H9 (cell line): ENCODE measurements at regions not wholly inside any gene's neighbourhood (a gene's known extent, or its start where the extent isn't known, plus 50 kb on each side); places are given as distances from the start of the nearest gene placed in this dataset.

ENCODE experiments used
- DNase-seq: peaks from one replicate; pipeline ENCODE4 v3.0.0-alpha.2; 2017
- H2AFZ ChIP-seq: one replicate; pipeline ENCODE4 v1.6.1; 2013; ENCODE audit warnings: mild to moderate bottlenecking, low read length, control low read depth, moderate library complexity
- H2AK5ac ChIP-seq: 2 replicates; pipeline ENCODE4 v1.6.1; 2013; ENCODE audit warnings: low read length, control low read depth, mixed read lengths; ENCODE audit not compliant: insufficient read length
- H2BK120ac ChIP-seq: one replicate; pipeline ENCODE4 v1.6.1; 2013; ENCODE audit warnings: low read depth, mild to moderate bottlenecking, low read length, control low read depth, inconsistent platforms; ENCODE audit not compliant: poor library complexity, severe bottlenecking
- H2BK12ac ChIP-seq: 2 replicates; pipeline ENCODE4 v1.6.1; 2013; ENCODE audit warnings: low read length, control low read depth, mixed read lengths, low read depth; ENCODE audit not compliant: insufficient read length
- H2BK15ac ChIP-seq: 2 replicates; pipeline ENCODE4 v1.6.1; 2013; ENCODE audit warnings: low read depth, low read length, control low read depth
- H2BK20ac ChIP-seq: one replicate; pipeline ENCODE4 v1.6.1; 2013; ENCODE audit warnings: low read depth, mild to moderate bottlenecking, low read length, control low read depth, inconsistent platforms; ENCODE audit not compliant: poor library complexity, severe bottlenecking
- H2BK5ac ChIP-seq: 2 replicates; pipeline ENCODE4 v1.6.1; 2013; ENCODE audit warnings: low read length, control low read depth, mixed read lengths; ENCODE audit not compliant: insufficient read length
- H3K14ac ChIP-seq: 2 replicates; pipeline ENCODE4 v1.6.1; 2013; ENCODE audit warnings: low read length, control low read depth; ENCODE audit not compliant: insufficient read depth
- H3K18ac ChIP-seq: 2 replicates; pipeline ENCODE4 v1.6.1; 2013; ENCODE audit warnings: low read depth, mild to moderate bottlenecking, mixed read lengths, low read length, control low read depth; ENCODE audit not compliant: insufficient read length
- H3K23ac ChIP-seq: 2 replicates; pipeline ENCODE4 v1.6.1; 2013; ENCODE audit warnings: low read length, control low read depth, mixed read lengths, low read depth; ENCODE audit not compliant: insufficient read length
- H3K23me2 ChIP-seq: 2 replicates; pipeline ENCODE4 v1.6.1; 2013; ENCODE audit warnings: low read depth, mild to moderate bottlenecking, mixed read lengths, low read length, control low read depth; ENCODE audit not compliant: insufficient read length, poor library complexity, severe bottlenecking
- H3K27ac ChIP-seq: 2 replicates; pipeline ENCODE4 v1.5.1; 2013; ENCODE audit warnings: low read length, control low read depth, mixed read lengths, low read depth; ENCODE audit not compliant: insufficient read length
- H3K27me3 ChIP-seq: 2 replicates; pipeline ENCODE4 v1.6.1; 2013; ENCODE audit warnings: low read length, control low read depth, inconsistent platforms; ENCODE audit not compliant: insufficient read depth
- H3K4ac ChIP-seq: 2 replicates; pipeline ENCODE4 v1.6.1; 2013; ENCODE audit warnings: low read depth, mild to moderate bottlenecking, control low read depth, inconsistent platforms, low read length, moderate library complexity
- H3K4me1 ChIP-seq: 2 replicates; pipeline ENCODE4 v1.6.1; 2013; ENCODE audit warnings: low read length, control low read depth, inconsistent platforms; ENCODE audit not compliant: insufficient read depth
- H3K4me2 ChIP-seq: 2 replicates; pipeline ENCODE4 v1.6.1; 2013; ENCODE audit warnings: low read length, control low read depth, mixed read lengths; ENCODE audit not compliant: insufficient read length, insufficient read depth
- H3K56ac ChIP-seq: 2 replicates; pipeline ENCODE4 v1.6.1; 2013; ENCODE audit warnings: low read depth, mild to moderate bottlenecking, mixed read lengths, low read length, control low read depth; ENCODE audit not compliant: insufficient read length
- H3K79me1 ChIP-seq: 2 replicates; pipeline ENCODE4 v1.6.1; 2013; ENCODE audit warnings: low read depth, mild to moderate bottlenecking, moderate library complexity, low read length, control low read depth, inconsistent platforms; ENCODE audit not compliant: insufficient read depth, poor library complexity, severe bottlenecking
- H3K79me2 ChIP-seq: 2 replicates; pipeline ENCODE4 v1.6.1; 2013; ENCODE audit warnings: low read length, control low read depth, inconsistent platforms; ENCODE audit not compliant: insufficient read depth
- H3K9ac ChIP-seq: 2 replicates; pipeline ENCODE4 v1.6.1; 2013; ENCODE audit warnings: low read length, control low read depth, mixed read lengths; ENCODE audit not compliant: insufficient read length; ENCODE audit errors: extremely low read depth
- H3K9me3 ChIP-seq: one replicate; pipeline ENCODE4 v1.6.1; 2013; ENCODE audit warnings: low read depth, low read length, inconsistent platforms; ENCODE audit not compliant: control insufficient read depth
- H3T11ph ChIP-seq: one replicate; pipeline ENCODE4 v1.6.1; 2013; ENCODE audit warnings: mild to moderate bottlenecking, low read length, control low read depth, inconsistent platforms
- H4K20me1 ChIP-seq: one replicate; pipeline ENCODE4 v1.6.1; 2013; ENCODE audit not compliant: control insufficient read depth, insufficient read length, insufficient read depth
- H4K5ac ChIP-seq: 2 replicates; pipeline ENCODE4 v1.6.1; 2013; ENCODE audit warnings: low read depth, mild to moderate bottlenecking, mixed read lengths, low read length, control low read depth; ENCODE audit not compliant: insufficient read length
- H4K8ac ChIP-seq: replicated peaks from 2 replicates; pipeline ENCODE4 v1.6.1; 2013; ENCODE audit warnings: low read length, control low read depth, mixed read lengths, low read depth; ENCODE audit not compliant: insufficient read length
- H4K91ac ChIP-seq: 2 replicates; pipeline ENCODE4 v1.6.1; 2013; ENCODE audit warnings: low read depth, mild to moderate bottlenecking, moderate library complexity, mixed read lengths, low read length, control low read depth; ENCODE audit not compliant: insufficient read length
- H3K27ac Mint-ChIP-seq, 3 experiments: 2 replicates in 2 of 3; 3 replicates in 1 of 3; pipeline ENCODE4 v1.8.0; 2020 to 2021; ENCODE audit warnings: mixed read lengths in 3 of 3, mild to moderate bottlenecking in 1 of 3, moderate library complexity in 1 of 3
- H3K27me3 Mint-ChIP-seq: 2 replicates; pipeline ENCODE4 v1.8.0; 2021; ENCODE audit warnings: low read depth, mild to moderate bottlenecking, moderate library complexity, mixed read lengths
- H3K36me3 Mint-ChIP-seq, 3 experiments: 2 replicates in 2 of 3; 3 replicates in 1 of 3; pipeline ENCODE4 v1.8.0; 2020 to 2021; ENCODE audit warnings: low read depth in 3 of 3, mixed read lengths in 3 of 3; ENCODE audit not compliant: insufficient read depth in 1 of 3
- H3K4me1 Mint-ChIP-seq, 2 experiments: 2 replicates each; pipeline ENCODE4 v1.8.0; 2020; ENCODE audit warnings: mixed read lengths in 2 of 2
- H3K4me3 Mint-ChIP-seq, 2 experiments: 2 replicates in 1 of 2; 3 replicates in 1 of 2; pipeline ENCODE4 v1.8.0; 2020 to 2021; ENCODE audit warnings: mild to moderate bottlenecking in 2 of 2, mixed read lengths in 2 of 2, moderate library complexity in 1 of 2
- H3K9me3 Mint-ChIP-seq, 2 experiments: 2 replicates in 1 of 2; 3 replicates in 1 of 2; pipeline ENCODE4 v1.8.0; 2020; ENCODE audit warnings: mild to moderate bottlenecking in 2 of 2, mixed read lengths in 2 of 2, moderate library complexity in 1 of 2
- WGBS: extraction: QIAGEN DNeasy Blood & Tissue Kit; methylation state at CpG from one replicate; pipeline ENCODE4 v1.1.7; 2013; ENCODE audit warnings: missing lambda C conversion rate, low lambda C conversion rate, mixed read lengths; ENCODE audit not compliant: insufficient read length; ENCODE audit errors: extremely low coverage; 5-methylcytosine and 5-hydroxymethylcytosine counted together
- TF ChIP-seq, protein P1 (sequence below): fragments of 200-600 bp; sonication (generic); conservative IDR thresholded peaks from 3 replicates; pipeline ENCODE4 v1.8.0; 2021; ENCODE audit warnings: antibody characterized with exemption, mild to moderate bottlenecking

DNA sequence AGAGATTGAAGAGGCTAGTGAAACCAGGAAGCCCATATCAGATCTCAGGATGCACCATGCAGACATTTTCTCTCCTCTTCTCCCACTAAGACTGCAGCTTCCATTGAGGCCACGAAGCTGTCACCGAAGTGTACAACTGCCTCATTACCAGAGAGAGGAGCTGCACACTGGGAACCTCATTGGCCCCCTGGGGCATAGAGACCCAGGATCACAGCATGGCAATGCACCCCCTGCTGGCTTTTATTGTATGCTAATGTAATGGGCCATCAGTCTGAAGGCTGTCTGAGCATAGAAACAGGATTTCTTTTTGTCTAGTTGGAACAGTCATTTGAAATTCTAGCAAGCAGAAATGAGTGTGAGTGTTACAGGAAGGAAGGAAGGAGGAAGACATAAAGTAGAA, 861.6 kb upstream of the CELF4 start:
- DNase-seq = no peak
- H3K56ac ChIP-seq = no peak overlapping the region
- TF ChIP-seq, protein P1, sequence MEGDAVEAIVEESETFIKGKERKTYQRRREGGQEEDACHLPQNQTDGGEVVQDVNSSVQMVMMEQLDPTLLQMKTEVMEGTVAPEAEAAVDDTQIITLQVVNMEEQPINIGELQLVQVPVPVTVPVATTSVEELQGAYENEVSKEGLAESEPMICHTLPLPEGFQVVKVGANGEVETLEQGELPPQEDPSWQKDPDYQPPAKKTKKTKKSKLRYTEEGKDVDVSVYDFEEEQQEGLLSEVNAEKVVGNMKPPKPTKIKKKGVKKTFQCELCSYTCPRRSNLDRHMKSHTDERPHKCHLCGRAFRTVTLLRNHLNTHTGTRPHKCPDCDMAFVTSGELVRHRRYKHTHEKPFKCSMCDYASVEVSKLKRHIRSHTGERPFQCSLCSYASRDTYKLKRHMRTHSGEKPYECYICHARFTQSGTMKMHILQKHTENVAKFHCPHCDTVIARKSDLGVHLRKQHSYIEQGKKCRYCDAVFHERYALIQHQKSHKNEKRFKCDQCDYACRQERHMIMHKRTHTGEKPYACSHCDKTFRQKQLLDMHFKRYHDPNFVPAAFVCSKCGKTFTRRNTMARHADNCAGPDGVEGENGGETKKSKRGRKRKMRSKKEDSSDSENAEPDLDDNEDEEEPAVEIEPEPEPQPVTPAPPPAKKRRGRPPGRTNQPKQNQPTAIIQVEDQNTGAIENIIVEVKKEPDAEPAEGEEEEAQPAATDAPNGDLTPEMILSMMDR = no peak
- no peak overlapping the region for H3K23ac ChIP-seq
- H3K14ac ChIP-seq = no peak overlapping the region
- H3K4me1 Mint-ChIP-seq = peaks cover 11 to 22% of the 10 kb centered on the region in 2 experiments
- no peak overlapping the region for H3K18ac ChIP-seq
- H3K79me1 ChIP-seq = no peaks in the 10 kb centered on the region
- no peak overlapping the region for H4K8ac ChIP-seq
- H3K79me2 ChIP-seq = no peaks in the 10 kb centered on the region
- 0 out of 7 replicates have a peak, but pooled peaks cover 0 to 2% (median 0%) of the 10 kb centered on the region in 3 experiments for H3K36me3 Mint-ChIP-seq
- no CpG with 5 or more reads among the region's 2 CpGs for WGBS
- no peak overlapping the region for H3K4me2 ChIP-seq
- H3T11ph ChIP-seq = no peak overlapping the region
- H3K4me1 ChIP-seq = 0 out of 2 replicates have a peak, but pooled peaks cover 3% of the 10 kb centered on the region
- H3K9me3 ChIP-seq = no peaks in the 10 kb centered on the region
- no peaks in the 10 kb centered on the region for H3K23me2 ChIP-seq
- H2BK5ac ChIP-seq = no peak overlapping the region
- H4K5ac ChIP-seq = no peak overlapping the region
- H3K27ac ChIP-seq = no peak overlapping the region
- no peaks in the 10 kb centered on the region for H3K9me3 Mint-ChIP-seq
- no peak overlapping the region for H2AK5ac ChIP-seq
- H3K27me3 ChIP-seq = no peaks in the 10 kb centered on the region
- H2BK20ac ChIP-seq = no peak overlapping the region
- H2BK120ac ChIP-seq = no peak overlapping the region
- no peak overlapping the region for H2BK12ac ChIP-seq
- no peaks in the 10 kb centered on the region for H4K20me1 ChIP-seq
- H3K9ac ChIP-seq = no peak overlapping the region
- H3K4ac ChIP-seq = no peak overlapping the region
- no peak overlapping the region for H2BK15ac ChIP-seq
- no peak overlapping the region for H2AFZ ChIP-seq
- H3K4me3 Mint-ChIP-seq = no peak overlapping the region
- H3K27ac Mint-ChIP-seq = no peak overlapping the region; a peak in 1 of 7 replicates
- H3K27me3 Mint-ChIP-seq = no peaks in the 10 kb centered on the region
- H4K91ac ChIP-seq = no peak overlapping the region
